Loucy (cell line): ENCODE measurements at regions not wholly inside any gene's neighbourhood (a gene's known extent, or its start where the extent isn't known, plus 50 kb on each side); places are given as distances from the start of the nearest gene placed in this dataset.

Source experiments
- EZH2phosphoT487 ChIP-seq: fragments of 200-600 bp; IDR thresholded peaks from 2 replicates; pipeline ENCODE4 v1.6.1; 2018; ENCODE audit warnings: antibody characterized with exemption, mild to moderate bottlenecking, moderate library complexity, borderline replicate concordance
- TF ChIP-seq, protein P1 (sequence below): fragments of 200-600 bp; sonication (generic); conservative IDR thresholded peaks from 2 replicates; pipeline ENCODE4 v1.5.1; 2014; ENCODE audit warnings: mild to moderate bottlenecking, antibody characterized with exemption, low read length

GRCh38 chr4:43163101-43163792 lies 270.7 kb downstream of the GRXCR1 start:
- TF ChIP-seq, protein P1, sequence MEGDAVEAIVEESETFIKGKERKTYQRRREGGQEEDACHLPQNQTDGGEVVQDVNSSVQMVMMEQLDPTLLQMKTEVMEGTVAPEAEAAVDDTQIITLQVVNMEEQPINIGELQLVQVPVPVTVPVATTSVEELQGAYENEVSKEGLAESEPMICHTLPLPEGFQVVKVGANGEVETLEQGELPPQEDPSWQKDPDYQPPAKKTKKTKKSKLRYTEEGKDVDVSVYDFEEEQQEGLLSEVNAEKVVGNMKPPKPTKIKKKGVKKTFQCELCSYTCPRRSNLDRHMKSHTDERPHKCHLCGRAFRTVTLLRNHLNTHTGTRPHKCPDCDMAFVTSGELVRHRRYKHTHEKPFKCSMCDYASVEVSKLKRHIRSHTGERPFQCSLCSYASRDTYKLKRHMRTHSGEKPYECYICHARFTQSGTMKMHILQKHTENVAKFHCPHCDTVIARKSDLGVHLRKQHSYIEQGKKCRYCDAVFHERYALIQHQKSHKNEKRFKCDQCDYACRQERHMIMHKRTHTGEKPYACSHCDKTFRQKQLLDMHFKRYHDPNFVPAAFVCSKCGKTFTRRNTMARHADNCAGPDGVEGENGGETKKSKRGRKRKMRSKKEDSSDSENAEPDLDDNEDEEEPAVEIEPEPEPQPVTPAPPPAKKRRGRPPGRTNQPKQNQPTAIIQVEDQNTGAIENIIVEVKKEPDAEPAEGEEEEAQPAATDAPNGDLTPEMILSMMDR: no peak
- no peak for TF ChIP-seq EZH2phosphoT487
